SK-N-SH (cell line): ENCODE measurements at regions not wholly inside any gene's neighbourhood (a gene's known extent, or its start where the extent isn't known, plus 50 kb on each side); places are given as distances from the start of the nearest gene placed in this dataset.

ENCODE experiments used
- CTCF ChIA-PET: fragments of 300-600, 350-600 bp; formaldehyde crosslinking; extraction: SDS; loops from one replicate; lab custom pipeline; 2021; lab: Yijun Ruan, JAX
- POLR2A ChIA-PET: fragments of 350-600 bp; sonication (Branson Sonifier 250); formaldehyde crosslinking; extraction: SDS; loops from one replicate; lab custom pipeline; 2020; ENCODE audit warnings: antibody characterized with exemption, inconsistent platforms; lab: Yijun Ruan, JAX
- DNase-seq: peaks from one replicate; pipeline ENCODE4 v3.0.0; 2012
- H2AFZ ChIP-seq: fragments of 200-600 bp; sonication (generic); 2 replicates; pipeline ENCODE4 v1.8.1; 2016; ENCODE audit warnings: antibody characterized with exemption, mild to moderate bottlenecking, low read depth
- H3F3A ChIP-seq: fragments of 200-600 bp; sonication (generic); replicated peaks from 2 replicates; pipeline ENCODE3; 2016; ENCODE audit warnings: antibody characterized with exemption, mild to moderate bottlenecking; ENCODE audit not compliant: insufficient read depth
- H3K27ac ChIP-seq, 2 experiments: fragments of 200-500 bp in 1 of 2; fragments of 200-600 bp in 1 of 2; sonication (Bioruptor generic) in 1 of 2; sonication (generic), shearing (Covaris generic) in 1 of 2; 2 replicates each; pipeline versions ENCODE4 v1.5.1 to v1.6.1; 2014 to 2016; ENCODE audit warnings: low read depth in 2 of 2, inconsistent platforms in 1 of 2, low read length in 1 of 2, mild to moderate bottlenecking in 1 of 2, mixed read lengths in 1 of 2
- H3K27me3 ChIP-seq: fragments of 200-600 bp; sonication (generic), shearing (Covaris generic); 2 replicates; pipeline ENCODE4 v1.6.1; 2016; ENCODE audit warnings: mixed run types; ENCODE audit not compliant: insufficient read depth
- H3K36me3 ChIP-seq, 2 experiments: fragments of 200-500 bp in 1 of 2; fragments of 200-600 bp in 1 of 2; sonication (Bioruptor generic) in 1 of 2; sonication (generic) in 1 of 2; replicated peaks in 1 of 2; 2 replicates each; pipeline versions ENCODE3 to v1.5.1; 2014 to 2016; ENCODE audit warnings: low read length in 1 of 2, mild to moderate bottlenecking in 1 of 2; ENCODE audit not compliant: insufficient read depth in 2 of 2, control insufficient read depth in 1 of 2
- H3K4me1 ChIP-seq, 2 experiments: fragments of 200-500 bp in 1 of 2; fragments of 200-600 bp in 1 of 2; sonication (Bioruptor generic) in 1 of 2; sonication (generic), shearing (Covaris generic) in 1 of 2; 2 replicates each; pipeline versions ENCODE4 v1.5.1 to v1.6.1; 2014 to 2016; ENCODE audit warnings: low read depth in 1 of 2, low read length in 1 of 2, mixed run types in 1 of 2; ENCODE audit not compliant: insufficient read depth in 2 of 2, control insufficient read depth in 1 of 2
- H3K4me2 ChIP-seq: fragments of 200-600 bp; sonication (generic), shearing (Covaris generic); 2 replicates; pipeline ENCODE4 v1.6.1; 2017; ENCODE audit warnings: mixed run types
- H3K4me3 ChIP-seq, 2 experiments: fragments of 200-500 bp in 1 of 2; fragments of 200-600 bp in 1 of 2; sonication (Bioruptor generic) in 1 of 2; sonication (generic), shearing (Covaris generic) in 1 of 2; 2 replicates each; pipeline versions ENCODE4 v1.5.1 to v1.8.1; 2014 to 2016; ENCODE audit warnings: low read depth in 2 of 2, inconsistent platforms in 1 of 2, low read length in 1 of 2, mild to moderate bottlenecking in 1 of 2, mixed read lengths in 1 of 2, moderate library complexity in 1 of 2
- H3K79me2 ChIP-seq: fragments of 200-600 bp; sonication (generic); 2 replicates; pipeline ENCODE4 v1.8.1; 2017; ENCODE audit warnings: mild to moderate bottlenecking; ENCODE audit not compliant: insufficient read depth
- H3K9ac ChIP-seq: fragments of 200-600 bp; sonication (generic); 2 replicates; pipeline ENCODE4 v1.6.1; 2017; ENCODE audit warnings: mixed run types
- H3K9me2 ChIP-seq: fragments of 200-600 bp; sonication (generic); 2 replicates; pipeline ENCODE4 v1.6.1; 2017; ENCODE audit warnings: mixed run types
- H3K9me3 ChIP-seq: fragments of 200-600 bp; sonication (generic); 2 replicates; pipeline ENCODE4 v1.6.1; 2017; ENCODE audit warnings: mixed run types, mild to moderate bottlenecking, moderate library complexity
- H4K20me1 ChIP-seq: fragments of 200-600 bp; sonication (generic); 2 replicates; pipeline ENCODE4 v1.6.1; 2017; ENCODE audit warnings: mild to moderate bottlenecking, mixed run types; ENCODE audit not compliant: insufficient read depth
- CHD2 ChIP-seq: fragments of 150-350 bp; IDR thresholded peaks from 2 replicates; pipeline ENCODE4 v1.6.1; 2018; ENCODE audit warnings: low read length; ENCODE audit not compliant: partially characterized antibody
- ELF1 ChIP-seq: IDR thresholded peaks from 2 replicates; pipeline ENCODE4 v1.4.0; 2012
- EP300 ChIP-seq, 2 experiments: IDR thresholded peaks; 2 replicates each; pipeline versions ENCODE4 v1.4.0 to v1.6.1; 2012; ENCODE audit warnings: borderline replicate concordance in 1 of 2, low read depth in 1 of 2, low read length in 1 of 2
- FOXJ3 ChIP-seq: sonication (generic); formaldehyde crosslinking; IDR thresholded peaks from 2 replicates; pipeline ENCODE4 v1.5.1; 2020; ENCODE audit warnings: mild to moderate bottlenecking, missing genetic modification reagents
- GABPA ChIP-seq: IDR thresholded peaks from 2 replicates; pipeline ENCODE4 v1.4.0; 2012; ENCODE audit warnings: low read depth, mild to moderate bottlenecking
- MEF2A ChIP-seq: IDR thresholded peaks from 2 replicates; pipeline ENCODE4 v1.4.0; 2012; ENCODE audit warnings: low read depth, borderline replicate concordance
- RCOR1 ChIP-seq: fragments of 150-350 bp; IDR thresholded peaks from 2 replicates; pipeline ENCODE4 v1.6.1; 2017; ENCODE audit warnings: antibody characterized with exemption, low read length
- RXRA ChIP-seq: IDR thresholded peaks from 2 replicates; pipeline ENCODE4 v1.4.0; 2012; ENCODE audit warnings: low read depth, mild to moderate bottlenecking, borderline replicate concordance
- SMC3 ChIP-seq: IDR thresholded peaks from 2 replicates; pipeline ENCODE4 v1.6.1; 2012; ENCODE audit warnings: low read depth, low read length, improper control_type of control experiment
- TAF1 ChIP-seq: IDR thresholded peaks from 2 replicates; pipeline ENCODE4 v1.6.1; 2012; ENCODE audit warnings: low read depth, mild to moderate bottlenecking, low read length, moderate library complexity, borderline replicate concordance
- TCF12 ChIP-seq: IDR thresholded peaks from 2 replicates; pipeline ENCODE4 v1.4.0; 2012
- YY1 ChIP-seq: IDR thresholded peaks from 2 replicates; pipeline ENCODE4 v1.4.0; 2012; ENCODE audit warnings: low read depth, mild to moderate bottlenecking
- WGBS: methylation state at CpG from one replicate; pipeline ENCODE4 v1.1.6; 2017; ENCODE audit warnings: low lambda C conversion rate; 5-methylcytosine and 5-hydroxymethylcytosine counted together
- TF ChIP-seq, protein P1 (sequence below): IDR thresholded peaks from 2 replicates; pipeline ENCODE4; 2012
- TF ChIP-seq, protein P2 (sequence below): IDR thresholded peaks from 2 replicates; pipeline ENCODE4 v1.4.0; 2012; ENCODE audit warnings: low read depth
- TF ChIP-seq, protein P3 (sequence below): IDR thresholded peaks from 2 replicates; pipeline ENCODE4 v1.4.0; 2012; ENCODE audit warnings: low read depth, borderline replicate concordance
- TF ChIP-seq, protein P4 (sequence below): fragments of 150-350 bp; IDR thresholded peaks from 2 replicates; pipeline ENCODE4 v1.6.1; 2016; ENCODE audit warnings: mild to moderate bottlenecking, low read depth, low read length

DNA sequence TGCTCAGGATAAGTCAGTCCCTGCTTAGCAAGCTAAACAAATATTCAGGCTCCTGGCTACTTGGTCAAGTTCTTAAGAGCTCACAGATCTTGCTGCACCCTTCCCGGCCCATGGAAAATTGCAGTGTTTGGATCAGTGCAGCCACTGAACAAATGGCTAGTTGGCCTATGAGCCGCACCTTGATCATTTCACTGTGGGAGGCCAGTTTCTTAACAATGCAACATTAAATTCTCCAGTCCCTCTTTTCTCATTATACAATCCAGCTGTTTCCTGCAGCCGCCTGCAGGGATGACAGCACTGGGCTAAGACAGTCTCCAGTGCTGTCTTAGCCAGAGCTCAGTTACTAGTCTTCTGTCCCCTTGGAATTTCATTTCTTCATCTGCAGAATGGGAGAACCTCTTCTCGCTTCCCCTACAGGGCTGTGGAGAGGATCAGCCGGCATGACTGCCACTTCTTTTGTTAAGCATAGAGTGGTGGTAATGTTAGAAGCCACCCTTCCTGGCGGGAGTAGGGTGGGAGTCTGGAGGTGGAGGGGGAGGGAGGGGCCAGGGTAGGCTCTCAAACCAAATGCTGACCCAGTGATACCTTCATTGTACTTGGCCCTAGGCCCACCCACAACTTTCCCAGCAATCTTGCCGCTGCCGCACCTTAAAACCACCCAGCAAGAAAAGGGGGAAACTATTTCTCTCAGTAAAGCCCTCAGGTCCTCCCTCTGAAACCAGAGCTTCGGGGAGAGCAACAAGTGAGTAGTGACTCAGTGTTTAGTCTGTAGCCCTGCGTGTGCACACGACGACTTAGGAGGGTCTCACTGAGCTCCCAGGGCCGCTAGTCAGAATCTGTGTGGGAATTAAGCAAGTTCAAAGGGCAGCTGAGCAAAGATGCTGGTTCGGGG lies 145.7 kb downstream of the NUAK1 start:
- H3K27ac ChIP-seq: no peak overlapping the region
- WGBS: 66% methylated on average over 14 of the region's 14 CpGs
- H3K27me3 ChIP-seq: no peaks in the 10 kb centered on the region
- H3K4me2 ChIP-seq: no peak overlapping the region
- POLR2A ChIA-PET: no interaction called here
- H4K20me1 ChIP-seq: no peaks in the 10 kb centered on the region
- no peaks in the 10 kb centered on the region for H3F3A ChIP-seq
- H3K4me3 ChIP-seq: no peak overlapping the region
- no peak overlapping the region for H2AFZ ChIP-seq
- H3K9me3 ChIP-seq: no peaks in the 10 kb centered on the region
- H3K4me1 ChIP-seq: no peaks in the 10 kb centered on the region
- CTCF ChIA-PET: no interaction called here
- DNase-seq: no peak
- TF ChIP-seq TCF12 (peak; percentile 59), FOXJ3 (no peak), MEF2A (no peak)
- TF ChIP-seq, protein P1, sequence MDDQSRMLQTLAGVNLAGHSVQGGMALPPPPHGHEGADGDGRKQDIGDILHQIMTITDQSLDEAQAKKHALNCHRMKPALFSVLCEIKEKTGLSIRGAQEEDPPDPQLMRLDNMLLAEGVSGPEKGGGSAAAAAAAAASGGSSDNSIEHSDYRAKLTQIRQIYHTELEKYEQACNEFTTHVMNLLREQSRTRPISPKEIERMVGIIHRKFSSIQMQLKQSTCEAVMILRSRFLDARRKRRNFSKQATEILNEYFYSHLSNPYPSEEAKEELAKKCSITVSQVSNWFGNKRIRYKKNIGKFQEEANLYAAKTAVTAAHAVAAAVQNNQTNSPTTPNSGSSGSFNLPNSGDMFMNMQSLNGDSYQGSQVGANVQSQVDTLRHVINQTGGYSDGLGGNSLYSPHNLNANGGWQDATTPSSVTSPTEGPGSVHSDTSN: 0 out of 2 replicates have a peak, but pooled peaks have one; percentile 7
- TF ChIP-seq, all 33 proteins: peak for 2
- Histone ChIP-seq H3K79me2 (no peaks in the 10 kb centered on the region), H3K36me3 (no peaks in the 10 kb centered on the region), H3K9me2 (no peaks in the 10 kb centered on the region), H3K9ac (no peak overlapping the region)

DNA sequence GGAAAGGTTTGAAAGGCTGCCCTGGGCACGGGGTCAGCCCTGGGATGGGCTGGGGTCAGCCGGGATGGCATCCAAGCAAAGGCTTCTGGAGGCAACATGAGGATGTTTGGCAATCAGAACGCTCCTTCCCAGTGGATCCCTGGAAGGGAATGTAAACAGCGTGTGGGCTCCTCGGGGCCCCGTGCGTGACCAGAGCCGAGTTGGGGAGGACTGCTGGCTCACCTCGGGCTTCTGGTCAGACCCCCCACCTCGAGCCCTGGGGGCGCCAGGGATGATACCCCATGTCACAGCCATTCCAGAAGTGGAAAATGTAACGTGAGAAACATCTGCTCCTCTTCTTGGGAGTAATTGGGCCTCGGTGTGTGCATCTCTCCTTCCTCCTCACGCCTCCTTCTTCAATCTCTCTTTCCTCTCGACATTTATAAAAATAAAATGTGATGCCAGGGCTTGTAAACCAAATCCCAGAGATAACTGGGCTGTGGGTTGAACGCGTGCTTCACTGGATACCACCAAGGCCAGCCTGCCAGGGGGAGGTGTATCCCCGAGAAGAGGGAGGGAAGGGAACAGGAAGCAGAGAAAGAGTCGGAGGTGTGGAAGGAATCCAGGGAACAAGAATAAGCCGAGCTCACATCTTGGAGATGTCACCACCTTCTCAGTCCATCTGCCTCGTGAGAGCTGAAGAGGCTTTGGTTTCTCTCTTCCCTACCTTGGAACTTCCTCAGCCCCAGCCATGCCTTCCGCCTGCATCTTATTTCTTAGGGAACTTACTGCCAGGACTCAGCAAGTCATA lies 144.8 kb downstream of the NUAK1 start:
- no peak overlapping the region for H3K4me3 ChIP-seq
- POLR2A ChIA-PET: no interaction called here

More for the DNA sequence above, 144.8 kb downstream of the NUAK1 start:
- H3K79me2 ChIP-seq: no peaks in the 10 kb centered on the region
- no peak overlapping the region for H3K27ac ChIP-seq
- CTCF ChIA-PET: no interaction called here
- H3F3A ChIP-seq: no peaks in the 10 kb centered on the region
- no peaks in the 10 kb centered on the region for H3K9me2 ChIP-seq
- H3K9me3 ChIP-seq: no peaks in the 10 kb centered on the region
- 67% methylated on average over 14 of the region's 22 CpGs for WGBS
- no peaks in the 10 kb centered on the region for H4K20me1 ChIP-seq
- no peak overlapping the region for H3K9ac ChIP-seq
- H3K4me1 ChIP-seq: no peaks in the 10 kb centered on the region
- H3K4me2 ChIP-seq: no peak overlapping the region
- no peak overlapping the region for H2AFZ ChIP-seq
- no peak for DNase-seq
- no peaks in the 10 kb centered on the region for H3K27me3 ChIP-seq
- H3K36me3 ChIP-seq: no peaks in the 10 kb centered on the region
- TF ChIP-seq RCOR1: no peak
- TF ChIP-seq, protein P2, sequence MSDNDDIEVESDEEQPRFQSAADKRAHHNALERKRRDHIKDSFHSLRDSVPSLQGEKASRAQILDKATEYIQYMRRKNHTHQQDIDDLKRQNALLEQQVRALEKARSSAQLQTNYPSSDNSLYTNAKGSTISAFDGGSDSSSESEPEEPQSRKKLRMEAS: no peak
- TF ChIP-seq, protein P3, sequence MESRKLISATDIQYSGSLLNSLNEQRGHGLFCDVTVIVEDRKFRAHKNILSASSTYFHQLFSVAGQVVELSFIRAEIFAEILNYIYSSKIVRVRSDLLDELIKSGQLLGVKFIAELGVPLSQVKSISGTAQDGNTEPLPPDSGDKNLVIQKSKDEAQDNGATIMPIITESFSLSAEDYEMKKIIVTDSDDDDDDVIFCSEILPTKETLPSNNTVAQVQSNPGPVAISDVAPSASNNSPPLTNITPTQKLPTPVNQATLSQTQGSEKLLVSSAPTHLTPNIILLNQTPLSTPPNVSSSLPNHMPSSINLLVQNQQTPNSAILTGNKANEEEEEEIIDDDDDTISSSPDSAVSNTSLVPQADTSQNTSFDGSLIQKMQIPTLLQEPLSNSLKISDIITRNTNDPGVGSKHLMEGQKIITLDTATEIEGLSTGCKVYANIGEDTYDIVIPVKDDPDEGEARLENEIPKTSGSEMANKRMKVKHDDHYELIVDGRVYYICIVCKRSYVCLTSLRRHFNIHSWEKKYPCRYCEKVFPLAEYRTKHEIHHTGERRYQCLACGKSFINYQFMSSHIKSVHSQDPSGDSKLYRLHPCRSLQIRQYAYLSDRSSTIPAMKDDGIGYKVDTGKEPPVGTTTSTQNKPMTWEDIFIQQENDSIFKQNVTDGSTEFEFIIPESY: no peak
- TF ChIP-seq ELF1: no peak
- TF ChIP-seq EP300 (IDR thresholded peaks at IDR 0.05; ENCODE audit: borderline replicate concordance in 1 of 2, low read depth in 1 of 2, low read length in 1 of 2): no peak
- TF ChIP-seq FOXJ3: no peak
- TF ChIP-seq, protein P4, sequence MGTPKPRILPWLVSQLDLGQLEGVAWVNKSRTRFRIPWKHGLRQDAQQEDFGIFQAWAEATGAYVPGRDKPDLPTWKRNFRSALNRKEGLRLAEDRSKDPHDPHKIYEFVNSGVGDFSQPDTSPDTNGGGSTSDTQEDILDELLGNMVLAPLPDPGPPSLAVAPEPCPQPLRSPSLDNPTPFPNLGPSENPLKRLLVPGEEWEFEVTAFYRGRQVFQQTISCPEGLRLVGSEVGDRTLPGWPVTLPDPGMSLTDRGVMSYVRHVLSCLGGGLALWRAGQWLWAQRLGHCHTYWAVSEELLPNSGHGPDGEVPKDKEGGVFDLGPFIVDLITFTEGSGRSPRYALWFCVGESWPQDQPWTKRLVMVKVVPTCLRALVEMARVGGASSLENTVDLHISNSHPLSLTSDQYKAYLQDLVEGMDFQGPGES: no peak
- TF ChIP-seq MEF2A: no peak
- TF ChIP-seq CHD2: no peak
- no peak for TF ChIP-seq GABPA
- TF ChIP-seq TAF1: no peak
- no peak for TF ChIP-seq SMC3
- TF ChIP-seq YY1: no peak
- no peak for TF ChIP-seq RXRA
